CD4-positive, alpha-beta T cell (primary cell): ENCODE measurements at regions not wholly inside any gene's neighbourhood (a gene's known extent, or its start where the extent isn't known, plus 50 kb on each side); places are given as distances from the start of the nearest gene placed in this dataset.

ENCODE experiments used
- ATAC-seq: fragments of 200-7000 bp; cut with Tn5 transposase; one replicate; pipeline ENCODE4 v1.10.0; 2022; ENCODE audit warnings: mild to moderate bottlenecking; ENCODE audit not compliant: poor library complexity
- CTCF ChIA-PET: fragments of 350-600 bp; sonication (Branson Sonifier 250); formaldehyde crosslinking; loops from one replicate; lab custom pipeline; 2021; ENCODE audit warnings: antibody characterized with exemption, inconsistent platforms; lab: Charles Lee
- POLR2A ChIA-PET: fragments of 350-600 bp; sonication (Branson Sonifier 250); formaldehyde crosslinking; loops from one replicate; lab custom pipeline; 2021; ENCODE audit warnings: antibody characterized with exemption, inconsistent platforms; lab: Charles Lee
- DNase-seq, 14 experiments: peaks; one replicate each; pipeline ENCODE4 v3.0.0-alpha.2; 2013 to 2020; ENCODE audit warnings: mixed read lengths in 2 of 14
- H3K27ac ChIP-seq, 2 donors: one replicate each; pipeline versions ENCODE4 v1.5.1 to v1.7.0; 2013; ENCODE audit warnings: low read length in 2 of 2, low read depth in 1 of 2, mild to moderate bottlenecking in 1 of 2
- H3K27me3 ChIP-seq, 2 experiments: 1 replicate in 1 of 2; 2 replicates in 1 of 2; pipeline versions ENCODE4 v1.6.1 to v1.7.0; 2013; ENCODE audit warnings: low read length in 2 of 2, control low read depth in 1 of 2, mild to moderate bottlenecking in 1 of 2, moderate library complexity in 1 of 2; ENCODE audit not compliant: insufficient read depth in 2 of 2, control insufficient read depth in 1 of 2
- H3K36me3 ChIP-seq: one replicate; pipeline ENCODE4 v1.6.1; 2013; ENCODE audit warnings: low read length, control low read depth; ENCODE audit not compliant: insufficient read depth
- H3K4me1 ChIP-seq: one replicate; pipeline ENCODE4 v1.6.1; 2013; ENCODE audit warnings: low read length, control low read depth; ENCODE audit not compliant: insufficient read depth
- H3K4me3 ChIP-seq: one replicate; pipeline ENCODE4 v1.5.1; 2013; ENCODE audit warnings: mild to moderate bottlenecking, low read length, moderate library complexity
- H3K9me3 ChIP-seq, 2 experiments: 1 replicate in 1 of 2; 2 replicates in 1 of 2; pipeline versions ENCODE4 v1.6.1 to v1.7.0; 2013; ENCODE audit warnings: low read length in 2 of 2, mild to moderate bottlenecking in 2 of 2, control low read depth in 1 of 2, moderate library complexity in 1 of 2; ENCODE audit not compliant: control insufficient read depth in 1 of 2, insufficient read depth in 1 of 2
- H3K27ac Mint-ChIP-seq: one replicate; pipeline ENCODE4 v1.8.0; 2020; ENCODE audit warnings: mixed read lengths
- H3K27me3 Mint-ChIP-seq: one replicate; pipeline ENCODE4 v1.8.0; 2021; ENCODE audit warnings: mixed read lengths
- H3K36me3 Mint-ChIP-seq: one replicate; pipeline ENCODE4 v1.8.0; 2021; ENCODE audit warnings: low read depth, mixed read lengths
- H3K4me1 Mint-ChIP-seq: one replicate; pipeline ENCODE4 v1.8.0; 2021; ENCODE audit warnings: low read depth, mixed read lengths
- H3K4me3 Mint-ChIP-seq: one replicate; pipeline ENCODE4 v1.8.0; 2020; ENCODE audit warnings: mild to moderate bottlenecking, mixed read lengths
- H3K9me3 Mint-ChIP-seq: one replicate; pipeline ENCODE4 v1.8.0; 2020; ENCODE audit warnings: mixed read lengths
- CTCF ChIP-seq: fragments of 200-600 bp; IDR thresholded peaks from one replicate; pipeline ENCODE4 v1.8.0; 2022; ENCODE audit warnings: antibody characterized with exemption, mild to moderate bottlenecking
- intact Hi-C, 2 experiments: fragments of 100-400 bp; cut with DNase I in 1 of 2; cut with micrococcal nuclease in 1 of 2; formaldehyde crosslinking; loops; one replicate each; pipeline versions ENCODE4 v1.15.1 to v1.9.0; 2023 to 2025; cut with DNase I, micrococcal nuclease

GRCh38 chr7:69130396-69130795 lies 467.9 kb upstream of the AUTS2 start:
- Mint-ChIP-seq H3K4me1 (peaks cover 6% of the 10 kb centered on the region), H3K9me3 (peaks cover 6% of the 10 kb centered on the region), H3K36me3 (no peaks in the 10 kb centered on the region), H3K27ac (no peak overlapping the region), H3K4me3 (no peak overlapping the region), H3K27me3 (peaks cover 4% of the 10 kb centered on the region)
- ATAC-seq (no peak), DNase-seq (no peak)
- no peaks in the 10 kb centered on the region for H3K36me3 ChIP-seq
- H3K9me3 ChIP-seq, result peaks cover 0 to 7% of the 10 kb centered on the region in 2 experiments
- ChIA-PET POLR2A (no interaction called here), CTCF (no interaction called here)
- no peak overlapping the region for H3K27ac ChIP-seq
- no peak for TF ChIP-seq CTCF
- H3K4me1 ChIP-seq, result no peaks in the 10 kb centered on the region
- intact Hi-C loops, result no loop called here
- no peak overlapping the region for H3K4me3 ChIP-seq
- no peaks in the 10 kb centered on the region for H3K27me3 ChIP-seq

- no peak overlapping the region for H3K4me3 Mint-ChIP-seq
- H3K36me3 Mint-ChIP-seq, result no peaks in the 10 kb centered on the region
- no peak overlapping the region for H3K4me3 ChIP-seq
- intact Hi-C loops, result no loop called here
- no peaks in the 10 kb centered on the region for H3K36me3 ChIP-seq
- H3K27ac ChIP-seq, result no peak overlapping the region
- H3K27ac Mint-ChIP-seq, result no peak overlapping the region
- ATAC-seq (no peak), DNase-seq (no peak)
- no peaks in the 10 kb centered on the region for H3K4me1 ChIP-seq
- CTCF ChIA-PET, result no interaction called here
- H3K9me3 Mint-ChIP-seq, result peaks cover 10% of the 10 kb centered on the region
- peaks cover 0 to 6% of the 10 kb centered on the region in 2 experiments for H3K9me3 ChIP-seq
- H3K27me3 Mint-ChIP-seq, result peaks cover 4% of the 10 kb centered on the region
- no peaks in the 10 kb centered on the region for H3K27me3 ChIP-seq
- no peak for TF ChIP-seq CTCF
- peaks cover 6% of the 10 kb centered on the region for H3K4me1 Mint-ChIP-seq
- POLR2A ChIA-PET, result no interaction called here
Observed at GRCh38 chr7:69134316-69134715, 464.0 kb upstream of the AUTS2 start.

GRCh38 chr7:69147631-69148030 lies 450.6 kb upstream of the AUTS2 start:
- Histone ChIP-seq H3K9me3 (peaks cover 0 to 23% of the 10 kb centered on the region in 2 experiments), H3K36me3 (no peaks in the 10 kb centered on the region), H3K27me3 (no peaks in the 10 kb centered on the region), H3K27ac (no peak overlapping the region), H3K4me1 (no peaks in the 10 kb centered on the region), H3K4me3 (no peak overlapping the region)
- DNase-seq (no peak), ATAC-seq (no peak)
- ChIA-PET POLR2A (no interaction called here), CTCF (no interaction called here)
- intact Hi-C loops, result no loop called here
- Mint-ChIP-seq H3K4me3 (no peak overlapping the region), H3K36me3 (no peaks in the 10 kb centered on the region), H3K27me3 (no peaks in the 10 kb centered on the region), H3K9me3 (peaks cover 7% of the 10 kb centered on the region), H3K4me1 (no peaks in the 10 kb centered on the region), H3K27ac (no peak overlapping the region)
- no peak for TF ChIP-seq CTCF
